ENCODE measurements at regions not wholly inside any gene's neighbourhood (a gene's known extent, or its start where the extent isn't known, plus 50 kb on each side); places are given as distances from the start of the nearest gene placed in this dataset.

DNA sequence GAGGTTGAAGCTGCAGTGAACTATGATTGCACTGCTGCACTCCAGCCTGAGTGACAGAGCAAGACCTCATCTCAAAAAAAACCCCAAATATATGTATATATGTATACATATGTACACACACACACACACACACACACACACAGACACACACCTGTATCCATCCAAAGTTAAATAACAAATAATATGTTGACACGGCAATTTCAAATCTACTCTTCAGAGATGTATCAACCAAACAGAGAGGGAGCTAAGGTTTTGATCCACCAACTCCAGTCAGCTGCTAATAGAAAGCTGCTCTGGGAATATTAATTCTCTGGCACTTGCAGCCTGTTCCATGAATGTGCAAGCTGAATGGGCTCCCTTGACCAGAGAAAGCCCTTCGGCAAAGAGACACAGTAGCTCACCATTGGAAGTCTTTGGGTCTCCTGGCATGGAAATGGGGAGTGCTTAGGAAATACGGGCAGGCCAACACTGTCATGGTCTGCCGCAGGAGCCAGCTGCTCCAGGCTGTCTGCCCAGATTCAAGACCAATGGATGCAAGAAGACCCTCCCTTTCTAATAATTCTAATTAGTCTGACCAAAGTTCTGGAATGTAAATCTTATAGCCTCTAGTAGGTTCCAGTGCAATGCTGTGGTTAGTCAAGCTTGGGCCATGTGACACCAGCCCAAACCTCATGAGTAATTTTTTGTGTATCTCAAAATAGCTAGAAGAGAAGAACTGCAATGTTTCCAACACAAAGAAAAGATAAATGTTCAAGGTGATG, 299.8 kb downstream of the KBTBD8 start:
- DNase-seq (ENCODE audit: low read depth): no peak
- TF ChIP-seq, protein P1, sequence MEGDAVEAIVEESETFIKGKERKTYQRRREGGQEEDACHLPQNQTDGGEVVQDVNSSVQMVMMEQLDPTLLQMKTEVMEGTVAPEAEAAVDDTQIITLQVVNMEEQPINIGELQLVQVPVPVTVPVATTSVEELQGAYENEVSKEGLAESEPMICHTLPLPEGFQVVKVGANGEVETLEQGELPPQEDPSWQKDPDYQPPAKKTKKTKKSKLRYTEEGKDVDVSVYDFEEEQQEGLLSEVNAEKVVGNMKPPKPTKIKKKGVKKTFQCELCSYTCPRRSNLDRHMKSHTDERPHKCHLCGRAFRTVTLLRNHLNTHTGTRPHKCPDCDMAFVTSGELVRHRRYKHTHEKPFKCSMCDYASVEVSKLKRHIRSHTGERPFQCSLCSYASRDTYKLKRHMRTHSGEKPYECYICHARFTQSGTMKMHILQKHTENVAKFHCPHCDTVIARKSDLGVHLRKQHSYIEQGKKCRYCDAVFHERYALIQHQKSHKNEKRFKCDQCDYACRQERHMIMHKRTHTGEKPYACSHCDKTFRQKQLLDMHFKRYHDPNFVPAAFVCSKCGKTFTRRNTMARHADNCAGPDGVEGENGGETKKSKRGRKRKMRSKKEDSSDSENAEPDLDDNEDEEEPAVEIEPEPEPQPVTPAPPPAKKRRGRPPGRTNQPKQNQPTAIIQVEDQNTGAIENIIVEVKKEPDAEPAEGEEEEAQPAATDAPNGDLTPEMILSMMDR (IDR thresholded peaks at IDR 0.05; ENCODE audit: low read depth, low read length, missing control alignments): no peak
- in situ Hi-C loops (cut with HindIII; ENCODE audit: low sequenced_read_pairs): no loop called here
- no peak overlapping the region for H3K4me3 ChIP-seq (ENCODE audit: low read depth, low read length)

DNA sequence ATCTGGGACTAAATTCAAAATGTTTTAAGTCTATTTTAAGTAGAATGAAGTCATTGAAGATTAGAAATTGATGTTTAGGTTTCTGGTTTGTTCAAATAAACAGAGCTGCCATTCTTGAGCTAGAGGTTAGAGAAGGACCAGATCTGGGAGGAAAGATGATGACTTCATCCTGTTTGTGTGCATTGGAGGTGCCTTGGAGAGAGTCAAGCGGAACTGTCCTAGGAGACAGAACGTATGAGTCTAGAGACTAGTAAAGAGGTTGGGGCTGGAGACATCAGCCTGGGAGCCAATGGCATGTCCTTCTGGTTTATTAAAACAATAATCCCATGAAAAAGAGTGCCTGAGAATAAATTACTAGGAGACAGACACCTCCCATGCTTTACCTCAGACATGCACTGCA, 303.4 kb downstream of the KBTBD8 start:
- H3K4me3 ChIP-seq (ENCODE audit: low read depth, low read length): no peak overlapping the region
- TF ChIP-seq, protein P1 (IDR thresholded peaks at IDR 0.05; ENCODE audit: low read depth, low read length, missing control alignments): no peak
- DNase-seq (ENCODE audit: low read depth): no peak
- in situ Hi-C loops (cut with HindIII; ENCODE audit: low sequenced_read_pairs): no loop called here

DNA sequence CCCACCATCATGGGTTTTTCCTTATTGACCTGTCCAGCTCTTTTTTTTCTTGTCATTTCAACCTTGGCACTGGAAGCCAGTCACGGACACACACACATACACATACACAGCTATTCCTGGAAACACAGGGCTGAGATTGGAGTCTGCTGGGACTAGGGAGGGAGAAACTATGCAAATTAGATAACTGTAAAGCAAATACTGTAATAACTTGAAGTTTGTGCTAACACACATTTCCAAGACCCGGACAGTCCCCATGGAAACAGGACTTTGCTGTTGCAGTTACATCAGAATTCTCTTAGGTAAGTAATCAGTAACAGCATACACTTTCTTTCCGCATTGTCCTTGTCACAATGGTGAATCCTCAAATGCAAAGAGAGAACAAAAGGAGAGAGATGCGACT, 304.4 kb downstream of the KBTBD8 start:
- TF ChIP-seq, protein P1 (IDR thresholded peaks at IDR 0.05; ENCODE audit: low read depth, low read length, missing control alignments): no peak
- in situ Hi-C loops (cut with HindIII; ENCODE audit: low sequenced_read_pairs): no loop called here
- no peak overlapping the region for H3K4me3 ChIP-seq (ENCODE audit: low read depth, low read length)
- DNase-seq (ENCODE audit: low read depth): no peak

DNA sequence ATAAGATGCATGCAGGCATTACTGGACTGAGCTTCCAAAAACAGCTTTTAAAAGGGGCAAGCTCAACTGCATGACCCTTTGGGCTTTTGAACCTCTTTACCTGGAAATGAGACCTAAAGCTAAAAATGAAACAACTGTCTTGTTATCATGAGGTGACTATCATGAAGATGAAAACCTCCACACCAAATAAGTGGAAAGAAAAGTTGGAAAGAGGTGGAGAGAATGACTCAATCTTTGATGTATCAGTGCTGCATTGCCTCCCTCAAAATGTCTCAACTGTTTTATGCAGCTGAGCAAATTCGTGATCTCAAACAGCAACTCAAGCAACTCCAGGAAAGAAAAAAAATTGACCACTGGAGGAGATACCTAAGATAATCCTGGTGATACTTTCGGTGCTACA, 307.1 kb downstream of the KBTBD8 start:
- in situ Hi-C loops (cut with HindIII; ENCODE audit: low sequenced_read_pairs): no loop called here
- DNase-seq (ENCODE audit: low read depth): no peak
- TF ChIP-seq, protein P1 (IDR thresholded peaks at IDR 0.05; ENCODE audit: low read depth, low read length, missing control alignments): no peak
- H3K4me3 ChIP-seq (ENCODE audit: low read depth, low read length): no peak overlapping the region

DNA sequence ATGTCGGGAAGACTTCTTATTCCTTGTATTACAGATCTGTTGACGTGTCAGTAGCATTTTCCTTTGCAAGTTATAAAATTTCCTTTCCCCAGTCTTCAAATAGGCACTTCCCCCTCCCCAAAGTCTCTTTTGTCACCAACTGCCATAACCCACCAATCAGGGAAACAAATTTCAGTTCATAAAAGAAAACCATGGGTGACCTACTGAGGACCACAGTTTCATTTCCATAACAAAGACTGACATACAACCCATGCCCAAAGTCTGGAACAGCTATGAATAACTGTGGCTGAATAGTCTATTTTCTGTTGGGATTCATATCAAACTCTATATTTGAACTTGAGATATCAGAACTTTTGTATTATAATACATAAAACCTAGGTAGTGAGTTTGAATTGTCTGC, 307.8 kb downstream of the KBTBD8 start:
- no peak for DNase-seq (ENCODE audit: low read depth)
- no peak overlapping the region for H3K4me3 ChIP-seq (ENCODE audit: low read depth, low read length)
- TF ChIP-seq, protein P1 (IDR thresholded peaks at IDR 0.05; ENCODE audit: low read depth, low read length, missing control alignments): no peak
- in situ Hi-C loops (cut with HindIII; ENCODE audit: low sequenced_read_pairs): no loop called here

DNA sequence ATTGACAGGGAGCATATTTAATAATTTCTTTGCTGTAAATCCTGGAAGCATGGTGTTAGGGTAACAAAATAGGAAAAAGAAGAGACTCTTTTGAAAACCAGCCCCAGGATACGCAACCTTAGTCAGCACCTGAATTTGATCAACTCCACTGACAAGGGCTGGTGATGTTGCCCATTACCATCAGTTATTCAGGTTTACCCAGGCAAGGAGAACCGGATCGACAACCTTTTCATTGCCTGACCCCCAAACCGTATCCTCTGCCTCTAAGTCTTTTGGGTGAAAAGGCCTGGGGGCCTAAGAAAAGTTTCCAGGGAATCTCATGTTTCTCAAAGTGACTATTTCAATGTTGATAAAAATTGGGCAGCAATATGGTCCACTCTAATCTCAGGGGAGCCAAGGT, 313.3 kb downstream of the KBTBD8 start:
- DNase-seq (ENCODE audit: low read depth): no peak
- H3K4me3 ChIP-seq (ENCODE audit: low read depth, low read length): no peak overlapping the region
- in situ Hi-C loops (cut with HindIII; ENCODE audit: low sequenced_read_pairs): no loop called here
- TF ChIP-seq, protein P1 (IDR thresholded peaks at IDR 0.05; ENCODE audit: low read depth, low read length, missing control alignments): no peak

Measured in astrocyte of the cerebellum (primary cell).